CD4-positive, alpha-beta T cell (primary cell): ENCODE measurements at regions not wholly inside any gene's neighbourhood (a gene's known extent, or its start where the extent isn't known, plus 50 kb on each side); places are given as distances from the start of the nearest gene placed in this dataset.

Source experiments
- ATAC-seq: fragments of 200-7000 bp; cut with Tn5 transposase; one replicate; pipeline ENCODE4 v1.10.0; 2022; ENCODE audit warnings: mild to moderate bottlenecking; ENCODE audit not compliant: poor library complexity
- CTCF ChIA-PET: fragments of 350-600 bp; sonication (Branson Sonifier 250); formaldehyde crosslinking; loops from one replicate; lab custom pipeline; 2021; ENCODE audit warnings: antibody characterized with exemption, inconsistent platforms; lab: Charles Lee
- POLR2A ChIA-PET: fragments of 350-600 bp; sonication (Branson Sonifier 250); formaldehyde crosslinking; loops from one replicate; lab custom pipeline; 2021; ENCODE audit warnings: antibody characterized with exemption, inconsistent platforms; lab: Charles Lee
- DNase-seq, 14 experiments: peaks; one replicate each; pipeline ENCODE4 v3.0.0-alpha.2; 2013 to 2020; ENCODE audit warnings: mixed read lengths in 2 of 14
- H3K27ac ChIP-seq, 2 donors: one replicate each; pipeline versions ENCODE4 v1.5.1 to v1.7.0; 2013; ENCODE audit warnings: low read length in 2 of 2, low read depth in 1 of 2, mild to moderate bottlenecking in 1 of 2
- H3K27me3 ChIP-seq, 2 experiments: 1 replicate in 1 of 2; 2 replicates in 1 of 2; pipeline versions ENCODE4 v1.6.1 to v1.7.0; 2013; ENCODE audit warnings: low read length in 2 of 2, control low read depth in 1 of 2, mild to moderate bottlenecking in 1 of 2, moderate library complexity in 1 of 2; ENCODE audit not compliant: insufficient read depth in 2 of 2, control insufficient read depth in 1 of 2
- H3K36me3 ChIP-seq: one replicate; pipeline ENCODE4 v1.6.1; 2013; ENCODE audit warnings: low read length, control low read depth; ENCODE audit not compliant: insufficient read depth
- H3K4me1 ChIP-seq: one replicate; pipeline ENCODE4 v1.6.1; 2013; ENCODE audit warnings: low read length, control low read depth; ENCODE audit not compliant: insufficient read depth
- H3K4me3 ChIP-seq: one replicate; pipeline ENCODE4 v1.5.1; 2013; ENCODE audit warnings: mild to moderate bottlenecking, low read length, moderate library complexity
- H3K9me3 ChIP-seq, 2 experiments: 1 replicate in 1 of 2; 2 replicates in 1 of 2; pipeline versions ENCODE4 v1.6.1 to v1.7.0; 2013; ENCODE audit warnings: low read length in 2 of 2, mild to moderate bottlenecking in 2 of 2, control low read depth in 1 of 2, moderate library complexity in 1 of 2; ENCODE audit not compliant: control insufficient read depth in 1 of 2, insufficient read depth in 1 of 2
- H3K27ac Mint-ChIP-seq: one replicate; pipeline ENCODE4 v1.8.0; 2020; ENCODE audit warnings: mixed read lengths
- H3K27me3 Mint-ChIP-seq: one replicate; pipeline ENCODE4 v1.8.0; 2021; ENCODE audit warnings: mixed read lengths
- H3K36me3 Mint-ChIP-seq: one replicate; pipeline ENCODE4 v1.8.0; 2021; ENCODE audit warnings: low read depth, mixed read lengths
- H3K4me1 Mint-ChIP-seq: one replicate; pipeline ENCODE4 v1.8.0; 2021; ENCODE audit warnings: low read depth, mixed read lengths
- H3K4me3 Mint-ChIP-seq: one replicate; pipeline ENCODE4 v1.8.0; 2020; ENCODE audit warnings: mild to moderate bottlenecking, mixed read lengths
- H3K9me3 Mint-ChIP-seq: one replicate; pipeline ENCODE4 v1.8.0; 2020; ENCODE audit warnings: mixed read lengths
- CTCF ChIP-seq: fragments of 200-600 bp; IDR thresholded peaks from one replicate; pipeline ENCODE4 v1.8.0; 2022; ENCODE audit warnings: antibody characterized with exemption, mild to moderate bottlenecking
- intact Hi-C, 2 experiments: fragments of 100-400 bp; cut with DNase I in 1 of 2; cut with micrococcal nuclease in 1 of 2; formaldehyde crosslinking; loops; one replicate each; pipeline versions ENCODE4 v1.15.1 to v1.9.0; 2023 to 2025; cut with DNase I, micrococcal nuclease

- POLR2A ChIA-PET: no interaction called here
- Histone ChIP-seq H3K36me3 (no peaks in the 10 kb centered on the region), H3K4me1 (no peaks in the 10 kb centered on the region), H3K9me3 (no peaks in the 10 kb centered on the region), H3K27me3 (no peaks in the 10 kb centered on the region), H3K27ac (no peak overlapping the region), H3K4me3 (no peak overlapping the region)
- H3K4me1 Mint-ChIP-seq: no peaks in the 10 kb centered on the region
- H3K36me3 Mint-ChIP-seq: no peaks in the 10 kb centered on the region
- no peak overlapping the region for H3K4me3 Mint-ChIP-seq
- no peak for ATAC-seq
- intact Hi-C loops: no loop called here
- CTCF ChIA-PET: no interaction called here
- peaks cover 1% of the 10 kb centered on the region for H3K9me3 Mint-ChIP-seq
- no peaks in the 10 kb centered on the region for H3K27me3 Mint-ChIP-seq
- DNase-seq: no peak
- TF ChIP-seq CTCF: no peak
- no peak overlapping the region for H3K27ac Mint-ChIP-seq
Observed at GRCh38 chr3:24714436-24714835, 219.8 kb upstream of the THRB start.

GRCh38 chr3:24715171-24715792 lies 220.6 kb upstream of the THRB start:
- DNase-seq (no peak), ATAC-seq (no peak)
- Histone ChIP-seq H3K4me3 (no peak overlapping the region), H3K27me3 (no peaks in the 10 kb centered on the region), H3K4me1 (no peaks in the 10 kb centered on the region), H3K36me3 (no peaks in the 10 kb centered on the region), H3K27ac (no peak overlapping the region), H3K9me3 (no peaks in the 10 kb centered on the region)
- H3K36me3 Mint-ChIP-seq: no peaks in the 10 kb centered on the region
- peaks cover 5% of the 10 kb centered on the region for H3K9me3 Mint-ChIP-seq
- H3K4me3 Mint-ChIP-seq: no peak overlapping the region
- H3K27ac Mint-ChIP-seq: no peak overlapping the region
- intact Hi-C loops: no loop called here
- H3K4me1 Mint-ChIP-seq: no peaks in the 10 kb centered on the region
- ChIA-PET CTCF (no interaction called here), POLR2A (no interaction called here)
- no peak for TF ChIP-seq CTCF
- H3K27me3 Mint-ChIP-seq: no peaks in the 10 kb centered on the region

GRCh38 chr3:24722087-24722486 lies 227.4 kb upstream of the THRB start:
- no peaks in the 10 kb centered on the region for H3K27me3 Mint-ChIP-seq
- no peak overlapping the region for H3K27ac Mint-ChIP-seq
- DNase-seq (no peak), ATAC-seq (no peak)
- Histone ChIP-seq H3K36me3 (no peaks in the 10 kb centered on the region), H3K27me3 (no peaks in the 10 kb centered on the region), H3K4me3 (no peak overlapping the region), H3K27ac (no peak overlapping the region), H3K9me3 (no peaks in the 10 kb centered on the region), H3K4me1 (no peaks in the 10 kb centered on the region)
- no peak overlapping the region for H3K4me3 Mint-ChIP-seq
- ChIA-PET CTCF (no interaction called here), POLR2A (no interaction called here)
- no peaks in the 10 kb centered on the region for H3K36me3 Mint-ChIP-seq
- no peaks in the 10 kb centered on the region for H3K4me1 Mint-ChIP-seq
- H3K9me3 Mint-ChIP-seq: peaks cover 4% of the 10 kb centered on the region
- intact Hi-C loops: no loop called here
- no peak for TF ChIP-seq CTCF
